B cell (primary cell): ENCODE measurements at regions not wholly inside any gene's neighbourhood (a gene's known extent, or its start where the extent isn't known, plus 50 kb on each side); places are given as distances from the start of the nearest gene placed in this dataset.

Experiments used
- ATAC-seq: fragments of 200-7000 bp; cut with Tn5 transposase; one replicate; pipeline ENCODE4 v1.10.0; 2021; ENCODE audit warnings: low read depth, mild to moderate bottlenecking, moderate number of reproducible peaks, moderate library complexity
- CTCF ChIA-PET: fragments of 350-600 bp; sonication (Branson Sonifier 250); formaldehyde crosslinking; loops from one replicate; lab custom pipeline; 2021; ENCODE audit warnings: antibody characterized with exemption, inconsistent platforms; lab: Charles Lee
- POLR2A ChIA-PET: fragments of 350-600 bp; sonication (Branson Sonifier 250); formaldehyde crosslinking; loops from one replicate; lab custom pipeline; 2021; ENCODE audit warnings: antibody characterized with exemption; lab: Charles Lee
- DNase-seq: peaks from one replicate; pipeline ENCODE4 v3.0.0; 2013
- H2AFZ ChIP-seq: 2 replicates; pipeline ENCODE4 v1.6.1; 2012; ENCODE audit warnings: mild to moderate bottlenecking, low read depth, low read length; ENCODE audit not compliant: insufficient read depth, poor library complexity, severe bottlenecking
- H3K27ac ChIP-seq, 2 donors: 1 replicate in 1 of 2; 2 replicates in 1 of 2; pipeline ENCODE4 v1.5.1; 2012 to 2013; ENCODE audit warnings: low read length in 2 of 2, mild to moderate bottlenecking in 2 of 2, moderate library complexity in 1 of 2
- H3K27me3 ChIP-seq, 4 experiments: fragments of 200-600 bp in 1 of 4; sonication (generic) in 1 of 4; replicated peaks in 1 of 4; 1 replicate in 2 of 4; 2 replicates in 2 of 4; pipeline versions ENCODE4 v1.6.1 to v1.7.0; 2013 to 2016; ENCODE audit warnings: low read length in 3 of 4, mild to moderate bottlenecking in 2 of 4, mixed read lengths in 1 of 4, moderate library complexity in 1 of 4; ENCODE audit not compliant: insufficient read depth in 4 of 4, control insufficient read depth in 3 of 4; ENCODE audit errors: control extremely low read depth in 1 of 4
- H3K36me3 ChIP-seq, 2 experiments: replicated peaks in 1 of 2; 1 replicate in 1 of 2; 2 replicates in 1 of 2; pipeline versions ENCODE4 v1.6.1 to v1.7.1; 2013; ENCODE audit warnings: low read length in 1 of 2; ENCODE audit not compliant: insufficient read depth in 2 of 2, control insufficient read depth in 1 of 2; ENCODE audit errors: control extremely low read depth in 1 of 2, extremely low read depth in 1 of 2
- H3K4me1 ChIP-seq, 2 donors: fragments of 200-600 bp in 1 of 2; sonication (generic) in 1 of 2; 1 replicate in 1 of 2; 2 replicates in 1 of 2; pipeline versions ENCODE4 v1.5.1 to v1.6.1; 2013 to 2017; ENCODE audit warnings: low read length in 2 of 2; ENCODE audit not compliant: control insufficient read depth in 2 of 2, insufficient read depth in 2 of 2
- H3K4me2 ChIP-seq: replicated peaks from 2 replicates; pipeline ENCODE3; 2012; ENCODE audit warnings: mild to moderate bottlenecking, low read depth, low read length; ENCODE audit not compliant: poor library complexity, severe bottlenecking
- H3K4me3 ChIP-seq, 5 experiments: fragments of 200-600 bp in 1 of 5; sonication (generic) in 1 of 5; 1 replicate in 3 of 5; 2 replicates in 2 of 5; pipeline versions ENCODE4 v1.5.1 to v1.7.0; 2011 to 2016; ENCODE audit warnings: low read length in 4 of 5, mild to moderate bottlenecking in 4 of 5, low read depth in 2 of 5, control low read depth in 1 of 5, moderate library complexity in 1 of 5; ENCODE audit not compliant: insufficient read depth in 1 of 5; ENCODE audit errors: control extremely low read depth in 1 of 5, extremely low read depth in 1 of 5
- H3K79me2 ChIP-seq: fragments of 200-600 bp; sonication (generic); one replicate; pipeline ENCODE4 v1.6.0; 2016; ENCODE audit warnings: low read length; ENCODE audit not compliant: control insufficient read depth, insufficient read depth
- H3K9ac ChIP-seq: fragments of 200-600 bp; sonication (generic); 2 replicates; pipeline ENCODE4 v1.6.1; 2017; ENCODE audit warnings: mild to moderate bottlenecking, low read length, moderate library complexity
- H3K9me3 ChIP-seq, 3 donors: one replicate each; pipeline versions ENCODE4 v1.6.1 to v1.7.1; 2013; ENCODE audit warnings: low read length in 2 of 3; ENCODE audit not compliant: control insufficient read depth in 2 of 3, insufficient read depth in 1 of 3; ENCODE audit errors: control extremely low read depth in 1 of 3
- H4K20me1 ChIP-seq: 2 replicates; pipeline ENCODE4 v1.6.0; 2012; ENCODE audit warnings: mild to moderate bottlenecking, low read length; ENCODE audit not compliant: insufficient read depth, control insufficient read depth, poor library complexity, severe bottlenecking
- H3K27ac Mint-ChIP-seq: one replicate; pipeline ENCODE4 v1.8.0; 2021; ENCODE audit warnings: mixed read lengths
- H3K27me3 Mint-ChIP-seq: one replicate; pipeline ENCODE4 v1.8.0; 2021; ENCODE audit warnings: mixed read lengths
- H3K4me1 Mint-ChIP-seq: one replicate; pipeline ENCODE4 v1.8.0; 2021; ENCODE audit warnings: mixed read lengths
- H3K4me3 Mint-ChIP-seq: one replicate; pipeline ENCODE4 v1.8.0; 2021; ENCODE audit warnings: mixed read lengths
- H3K9me3 Mint-ChIP-seq: one replicate; pipeline ENCODE4 v1.8.0; 2022; ENCODE audit warnings: mixed read lengths; ENCODE audit not compliant: insufficient read depth
- CTCF ChIP-seq: fragments of 200-600 bp; IDR thresholded peaks from one replicate; pipeline ENCODE4 v1.8.0; 2022; ENCODE audit warnings: antibody characterized with exemption, mild to moderate bottlenecking
- EZH2 ChIP-seq: IDR thresholded peaks from 2 replicates; pipeline ENCODE4 v1.6.1; 2012; ENCODE audit warnings: borderline replicate concordance, low read depth, mild to moderate bottlenecking, moderate library complexity, low read length; ENCODE audit not compliant: insufficient read depth, poor library complexity, severe bottlenecking
- WGBS: methylation state at CpG from one replicate; pipeline ENCODE4 v1.1.5; 2013; ENCODE audit warnings: missing lambda C conversion rate; ENCODE audit not compliant: insufficient coverage; 5-methylcytosine and 5-hydroxymethylcytosine counted together
- intact Hi-C: fragments of 100-400 bp; cut with micrococcal nuclease; formaldehyde crosslinking; loops from one replicate; pipeline ENCODE4 v1.10.0; 2022

- no peaks in the 10 kb centered on the region for H3K27me3 Mint-ChIP-seq
- ATAC-seq, result no peak
- no peaks in the 10 kb centered on the region for H4K20me1 ChIP-seq
- H3K4me3 Mint-ChIP-seq, result no peak overlapping the region
- no peak overlapping the region for H3K4me2 ChIP-seq
- H3K9me3 ChIP-seq, result no peaks in the 10 kb centered on the region
- no peak overlapping the region for H2AFZ ChIP-seq
- POLR2A ChIA-PET, result no interaction called here
- no peaks in the 10 kb centered on the region for H3K27me3 ChIP-seq
- peaks cover 2% of the 10 kb centered on the region for H3K9me3 Mint-ChIP-seq
- TF ChIP-seq CTCF, result no peak
- TF ChIP-seq EZH2, result no peak
- H3K4me1 Mint-ChIP-seq, result no peaks in the 10 kb centered on the region
- 86% methylated on average over 1 of the region's 3 CpGs for WGBS
- DNase-seq, result no peak
- H3K27ac Mint-ChIP-seq, result no peak overlapping the region
- no peaks in the 10 kb centered on the region for H3K36me3 ChIP-seq
- H3K4me1 ChIP-seq, result no peaks in the 10 kb centered on the region
- intact Hi-C loops, result no loop called here
- CTCF ChIA-PET, result no interaction called here
- H3K4me3 ChIP-seq, result no peak overlapping the region
- no peak overlapping the region for H3K27ac ChIP-seq
- H3K9ac ChIP-seq, result no peak overlapping the region
- H3K79me2 ChIP-seq, result no peaks in the 10 kb centered on the region
Observed at GRCh38 chr4:120432301-120432860, 365.7 kb upstream of the MAD2L1 start.

- no peaks in the 10 kb centered on the region for H3K36me3 ChIP-seq
- POLR2A ChIA-PET, result no interaction called here
- no peaks in the 10 kb centered on the region for H3K27me3 Mint-ChIP-seq
- H3K27ac Mint-ChIP-seq, result no peak overlapping the region
- ATAC-seq (no peak), DNase-seq (no peak)
- H3K27ac ChIP-seq, result no peak overlapping the region
- H3K4me1 Mint-ChIP-seq, result no peaks in the 10 kb centered on the region
- CTCF ChIA-PET, result no interaction called here
- no peaks in the 10 kb centered on the region for H4K20me1 ChIP-seq
- H3K4me3 Mint-ChIP-seq, result no peak overlapping the region
- H3K9me3 Mint-ChIP-seq, result peaks cover 2% of the 10 kb centered on the region
- no peaks in the 10 kb centered on the region for H3K9me3 ChIP-seq
- H3K79me2 ChIP-seq, result no peaks in the 10 kb centered on the region
- H2AFZ ChIP-seq, result no peak overlapping the region
- H3K4me1 ChIP-seq, result no peaks in the 10 kb centered on the region
- H3K4me3 ChIP-seq, result no peak overlapping the region
- H3K4me2 ChIP-seq, result no peak overlapping the region
- intact Hi-C loops, result no loop called here
- no peak for TF ChIP-seq CTCF
- no peak for TF ChIP-seq EZH2
- H3K9ac ChIP-seq, result no peak overlapping the region
- no peaks in the 10 kb centered on the region for H3K27me3 ChIP-seq
Observed at GRCh38 chr4:120431180-120431579, 364.5 kb upstream of the MAD2L1 start.
